Activated T-helper 1 cell treated with anti-CD3 and anti-CD28 coated beads, Interleukin-12 subunit alpha, Interleukin-12 subunit beta, Interleukin-2, Interleukin-4 antibody, amounts not matched to agents 30 ng/mL and 10 ng/mL and 1 ng/mL, durations not matched to agents 14 hours and 24 hours and 36 hours (primary cell): ENCODE measurements at regions not wholly inside any gene's neighbourhood (a gene's known extent, or its start where the extent isn't known, plus 50 kb on each side); places are given as distances from the start of the nearest gene placed in this dataset.

ENCODE experiments used
- DNase-seq: peaks from one replicate; pipeline ENCODE4 v3.0.0; 2021; ENCODE audit warnings: low spot score
- H3K27ac Mint-ChIP-seq: one replicate; pipeline ENCODE4 v1.8.0; 2021; ENCODE audit warnings: mild to moderate bottlenecking, mixed read lengths
- H3K27me3 Mint-ChIP-seq: one replicate; pipeline ENCODE4 v1.8.0; 2022; ENCODE audit warnings: mild to moderate bottlenecking, moderate library complexity, mixed read lengths; ENCODE audit not compliant: insufficient read depth
- H3K36me3 Mint-ChIP-seq: one replicate; pipeline ENCODE4 v1.8.0; 2021; ENCODE audit warnings: low read depth, mixed read lengths
- H3K4me1 Mint-ChIP-seq: one replicate; pipeline ENCODE4 v1.8.0; 2021; ENCODE audit warnings: low read depth, mixed read lengths
- H3K4me3 Mint-ChIP-seq: one replicate; pipeline ENCODE4 v1.8.0; 2021; ENCODE audit warnings: mild to moderate bottlenecking, moderate library complexity, mixed read lengths
- H3K9me3 Mint-ChIP-seq: one replicate; pipeline ENCODE4 v1.8.0; 2021; ENCODE audit warnings: mixed read lengths
- intact Hi-C: fragments of 100-400 bp; cut with micrococcal nuclease; formaldehyde crosslinking; loops from one replicate; pipeline ENCODE4 v1.15.1; 2024

- intact Hi-C loops = no loop called here
- H3K4me3 Mint-ChIP-seq = no peak overlapping the region
- H3K9me3 Mint-ChIP-seq = no peaks in the 10 kb centered on the region
- H3K27ac Mint-ChIP-seq = no peak overlapping the region
- peaks cover 2% of the 10 kb centered on the region for H3K27me3 Mint-ChIP-seq
- H3K4me1 Mint-ChIP-seq = peaks cover 32% of the 10 kb centered on the region
- DNase-seq = no peak
- H3K36me3 Mint-ChIP-seq = no peaks in the 10 kb centered on the region
Measured at GRCh38 chr16:87246269-87247065, 70.7 kb downstream of the C16orf95 start.

DNA sequence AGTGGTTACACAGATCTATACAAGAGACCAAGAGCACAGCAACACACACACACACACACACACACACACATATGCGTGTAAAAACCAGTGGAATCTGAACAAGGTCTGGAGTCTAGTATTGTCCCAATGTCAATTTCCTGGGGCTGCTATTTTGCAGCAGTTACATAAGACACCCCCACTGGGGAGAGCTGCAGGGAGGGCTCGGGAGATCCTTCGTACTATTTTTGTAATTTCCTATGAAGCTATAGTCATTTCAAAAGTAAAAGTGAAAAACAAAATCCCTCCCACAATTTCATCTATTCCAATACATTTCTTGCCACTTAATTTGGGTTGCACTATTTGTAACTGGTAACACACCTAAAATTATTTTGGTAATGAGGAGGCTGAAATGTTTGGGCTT, 68.5 kb downstream of the C16orf95 start:
- Mint-ChIP-seq H3K36me3 (no peaks in the 10 kb centered on the region), H3K27me3 (no peaks in the 10 kb centered on the region), H3K4me1 (peaks cover 23% of the 10 kb centered on the region), H3K4me3 (no peak overlapping the region), H3K9me3 (no peaks in the 10 kb centered on the region), H3K27ac (no peak overlapping the region)
- intact Hi-C loops = no loop called here
- no peak for DNase-seq

- Mint-ChIP-seq H3K36me3 (no peaks in the 10 kb centered on the region), H3K27me3 (no peaks in the 10 kb centered on the region), H3K27ac (no peak overlapping the region), H3K9me3 (no peaks in the 10 kb centered on the region), H3K4me3 (no peak overlapping the region), H3K4me1 (peaks cover 18% of the 10 kb centered on the region)
- DNase-seq = no peak
- intact Hi-C loops = no loop called here
Measured at GRCh38 chr16:87249425-87249824, 67.8 kb downstream of the C16orf95 start.

GRCh38 chr16:87250431-87250960, 66.7 kb downstream of the C16orf95 start:
- Mint-ChIP-seq H3K36me3 (no peaks in the 10 kb centered on the region), H3K27me3 (no peaks in the 10 kb centered on the region), H3K27ac (no peak overlapping the region), H3K4me3 (no peak overlapping the region), H3K4me1 (peaks cover 10% of the 10 kb centered on the region), H3K9me3 (no peaks in the 10 kb centered on the region)
- intact Hi-C loops = no loop called here
- DNase-seq = no peak

GRCh38 chr16:87252269-87252970, 64.8 kb downstream of the C16orf95 start:
- Mint-ChIP-seq H3K4me1 (peaks cover 10% of the 10 kb centered on the region), H3K27ac (no peak overlapping the region), H3K9me3 (no peaks in the 10 kb centered on the region), H3K4me3 (no peak overlapping the region), H3K36me3 (no peaks in the 10 kb centered on the region), H3K27me3 (no peaks in the 10 kb centered on the region)
- no peak for DNase-seq
- intact Hi-C loops = no loop called here
